Stomach (tissue), 4 donors: ENCODE measurements at regions not wholly inside any gene's neighbourhood (a gene's known extent, or its start where the extent isn't known, plus 50 kb on each side); places are given as distances from the start of the nearest gene placed in this dataset.

Experiments
- POLR2A ChIP-seq, 4 donors: fragments of 450-650 bp; IDR thresholded peaks; one replicate each; pipeline ENCODE4 v1.6.1; 2016; ENCODE audit warnings: antibody characterized with exemption in 4 of 4, control low read depth in 2 of 4, mild to moderate bottlenecking in 1 of 4, moderate library complexity in 1 of 4
- TF ChIP-seq, protein P1 (sequence below), 7 experiments: fragments of 450-650 bp in 4 of 7; fragments of 200-600 bp in 3 of 7; sonication (generic) in 3 of 7; IDR thresholded peaks; one replicate each; pipeline ENCODE4 v1.5.1; 2016 to 2019; ENCODE audit warnings: antibody characterized with exemption in 7 of 7, control low read depth in 2 of 7, mild to moderate bottlenecking in 1 of 7

DNA sequence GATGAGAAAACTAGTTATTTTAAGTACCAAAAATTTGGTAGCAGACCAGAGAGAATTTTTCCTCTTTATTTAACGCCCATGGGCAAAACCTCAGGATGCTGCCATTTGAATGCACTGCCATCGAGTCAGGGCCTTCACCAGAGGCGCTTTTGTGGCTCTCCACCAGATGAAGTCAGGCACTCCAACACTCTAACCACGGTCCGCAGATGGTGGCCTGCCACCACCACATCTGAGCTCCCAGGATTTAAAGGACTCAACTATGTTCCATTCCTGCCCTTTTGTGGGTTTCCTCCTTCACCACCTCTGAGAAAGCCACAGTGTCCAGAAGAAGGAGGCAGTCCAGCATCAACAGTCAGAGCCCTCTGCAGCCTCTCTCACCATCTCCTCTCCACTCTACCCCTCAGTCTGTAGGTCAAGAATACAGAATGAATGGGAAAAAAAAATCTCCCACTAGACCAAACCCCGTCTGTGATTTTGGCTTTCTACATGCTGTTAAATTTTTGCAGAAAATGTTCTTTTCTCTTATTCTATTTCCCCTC lies 647.4 kb downstream of the USP25 start:
- TF ChIP-seq, protein P1, sequence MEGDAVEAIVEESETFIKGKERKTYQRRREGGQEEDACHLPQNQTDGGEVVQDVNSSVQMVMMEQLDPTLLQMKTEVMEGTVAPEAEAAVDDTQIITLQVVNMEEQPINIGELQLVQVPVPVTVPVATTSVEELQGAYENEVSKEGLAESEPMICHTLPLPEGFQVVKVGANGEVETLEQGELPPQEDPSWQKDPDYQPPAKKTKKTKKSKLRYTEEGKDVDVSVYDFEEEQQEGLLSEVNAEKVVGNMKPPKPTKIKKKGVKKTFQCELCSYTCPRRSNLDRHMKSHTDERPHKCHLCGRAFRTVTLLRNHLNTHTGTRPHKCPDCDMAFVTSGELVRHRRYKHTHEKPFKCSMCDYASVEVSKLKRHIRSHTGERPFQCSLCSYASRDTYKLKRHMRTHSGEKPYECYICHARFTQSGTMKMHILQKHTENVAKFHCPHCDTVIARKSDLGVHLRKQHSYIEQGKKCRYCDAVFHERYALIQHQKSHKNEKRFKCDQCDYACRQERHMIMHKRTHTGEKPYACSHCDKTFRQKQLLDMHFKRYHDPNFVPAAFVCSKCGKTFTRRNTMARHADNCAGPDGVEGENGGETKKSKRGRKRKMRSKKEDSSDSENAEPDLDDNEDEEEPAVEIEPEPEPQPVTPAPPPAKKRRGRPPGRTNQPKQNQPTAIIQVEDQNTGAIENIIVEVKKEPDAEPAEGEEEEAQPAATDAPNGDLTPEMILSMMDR (IDR thresholded peaks at IDR 0.05) = no peak
- no peak for TF ChIP-seq POLR2A (IDR thresholded peaks at IDR 0.05)
